Mesendoderm (in vitro differentiated cells): ENCODE measurements at regions not wholly inside any gene's neighbourhood (a gene's known extent, or its start where the extent isn't known, plus 50 kb on each side); places are given as distances from the start of the nearest gene placed in this dataset.

Source experiments
- DNase-seq: peaks from one replicate; pipeline ENCODE4 v3.0.0; 2013
- H2AK5ac ChIP-seq: 2 replicates; pipeline ENCODE4 v1.6.1; 2013; ENCODE audit warnings: low read length, inconsistent platforms
- H2BK120ac ChIP-seq: 2 replicates; pipeline ENCODE4 v1.6.1; 2013; ENCODE audit warnings: low read depth, mild to moderate bottlenecking, low read length, moderate library complexity, mixed read lengths
- H2BK15ac ChIP-seq: replicated peaks from 2 replicates; pipeline ENCODE4 v1.6.1; 2013; ENCODE audit warnings: low read depth, mild to moderate bottlenecking, moderate library complexity
- H2BK5ac ChIP-seq: 2 replicates; pipeline ENCODE4 v1.6.1; 2013; ENCODE audit warnings: low read length, inconsistent platforms
- H3K18ac ChIP-seq: 2 replicates; pipeline ENCODE4 v1.6.1; 2013; ENCODE audit warnings: mild to moderate bottlenecking, low read length, mixed read lengths
- H3K23ac ChIP-seq: one replicate; pipeline ENCODE4 v1.6.1; 2013; ENCODE audit warnings: low read length
- H3K27ac ChIP-seq: 2 replicates; pipeline ENCODE4 v1.5.1; 2013; ENCODE audit warnings: low read depth, mild to moderate bottlenecking, inconsistent platforms, low read length, moderate library complexity
- H3K27me3 ChIP-seq: 2 replicates; pipeline ENCODE4 v1.6.1; 2013; ENCODE audit warnings: low read length, control low read depth, mild to moderate bottlenecking, inconsistent platforms; ENCODE audit not compliant: insufficient read depth, poor library complexity
- H3K36me3 ChIP-seq: 2 replicates; pipeline ENCODE4 v1.6.1; 2013; ENCODE audit warnings: low read length, inconsistent platforms; ENCODE audit not compliant: control insufficient read depth, insufficient read depth
- H3K4ac ChIP-seq: one replicate; pipeline ENCODE4 v1.6.1; 2013; ENCODE audit warnings: low read depth, mild to moderate bottlenecking, low read length, moderate library complexity
- H3K4me1 ChIP-seq: 2 replicates; pipeline ENCODE4 v1.6.1; 2013; ENCODE audit warnings: low read depth, low read length, inconsistent platforms; ENCODE audit not compliant: control insufficient read depth
- H3K4me2 ChIP-seq: 2 replicates; pipeline ENCODE4 v1.6.1; 2013; ENCODE audit warnings: low read length
- H3K4me3 ChIP-seq: 2 replicates; pipeline ENCODE4 v1.5.1; 2013; ENCODE audit warnings: mild to moderate bottlenecking, low read length
- H3K56ac ChIP-seq: one replicate; pipeline ENCODE4 v1.6.1; 2013; ENCODE audit warnings: low read length
- H3K79me1 ChIP-seq: 2 replicates; pipeline ENCODE4 v1.6.1; 2013; ENCODE audit warnings: low read length, inconsistent platforms
- H3K79me2 ChIP-seq: 2 replicates; pipeline ENCODE4 v1.6.1; 2013; ENCODE audit warnings: mild to moderate bottlenecking, low read length; ENCODE audit not compliant: control insufficient read depth, insufficient read depth
- H3K9ac ChIP-seq: 2 replicates; pipeline ENCODE4 v1.6.1; 2013; ENCODE audit warnings: low read length, inconsistent platforms
- H4K5ac ChIP-seq: one replicate; pipeline ENCODE4 v1.6.1; 2013; ENCODE audit warnings: low read length
- H4K8ac ChIP-seq: one replicate; pipeline ENCODE4 v1.6.1; 2013; ENCODE audit warnings: low read depth, mild to moderate bottlenecking, control low read depth, low read length, moderate library complexity
- WGBS: extraction: QIAGEN DNeasy Blood & Tissue Kit; methylation state at CpG from one replicate; pipeline ENCODE4 v1.1.7; 2013; ENCODE audit warnings: low lambda C conversion rate, missing lambda C conversion rate; ENCODE audit not compliant: insufficient coverage; ENCODE audit errors: extremely low coverage; 5-methylcytosine and 5-hydroxymethylcytosine counted together

GRCh38 chr2:239498981-239499634, 98.3 kb upstream of the HDAC4 start:
- H3K18ac ChIP-seq = no peak overlapping the region
- H3K4me2 ChIP-seq = no peak overlapping the region
- no peaks in the 10 kb centered on the region for H3K79me1 ChIP-seq
- H3K4me3 ChIP-seq = no peak overlapping the region
- no peak overlapping the region for H3K27ac ChIP-seq
- no peak for DNase-seq
- no peak overlapping the region for H3K23ac ChIP-seq
- H3K36me3 ChIP-seq = no peaks in the 10 kb centered on the region
- H2AK5ac ChIP-seq = no peak overlapping the region
- H3K4me1 ChIP-seq = no peaks in the 10 kb centered on the region
- no peak overlapping the region for H4K8ac ChIP-seq
- H3K79me2 ChIP-seq = no peaks in the 10 kb centered on the region
- H2BK120ac ChIP-seq = no peak overlapping the region
- H3K27me3 ChIP-seq = no peaks in the 10 kb centered on the region
- WGBS = no CpG with 5 or more reads among the region's 21 CpGs
- no peak overlapping the region for H3K56ac ChIP-seq
- H2BK15ac ChIP-seq = no peak overlapping the region
- H3K9ac ChIP-seq = no peak overlapping the region
- H3K4ac ChIP-seq = no peak overlapping the region
- H2BK5ac ChIP-seq = no peak overlapping the region
- H4K5ac ChIP-seq = no peak overlapping the region

GRCh38 chr2:239498576-239498975, 97.8 kb upstream of the HDAC4 start:
- Histone ChIP-seq H3K4me1 (no peaks in the 10 kb centered on the region), H3K4ac (no peak overlapping the region), H3K4me2 (no peak overlapping the region), H4K5ac (no peak overlapping the region), H3K79me2 (no peaks in the 10 kb centered on the region), H3K23ac (no peak overlapping the region), H3K56ac (no peak overlapping the region), H2AK5ac (no peak overlapping the region), H3K9ac (no peak overlapping the region), H3K79me1 (no peaks in the 10 kb centered on the region), H2BK120ac (no peak overlapping the region), H3K4me3 (no peak overlapping the region), H4K8ac (no peak overlapping the region), H3K36me3 (no peaks in the 10 kb centered on the region), H3K18ac (no peak overlapping the region), H2BK15ac (no peak overlapping the region), H3K27ac (no peak overlapping the region), H2BK5ac (no peak overlapping the region), H3K27me3 (no peaks in the 10 kb centered on the region)
- DNase-seq = no peak
- WGBS = no CpG with 5 or more reads among the region's 16 CpGs

GRCh38 chr2:239496700-239497099, 95.9 kb upstream of the HDAC4 start:
- Histone ChIP-seq H2BK5ac (no peak overlapping the region), H3K27ac (no peak overlapping the region), H3K4me3 (no peak overlapping the region), H3K18ac (no peak overlapping the region), H3K56ac (no peak overlapping the region), H3K4me2 (no peak overlapping the region), H3K4me1 (no peaks in the 10 kb centered on the region), H4K5ac (no peak overlapping the region), H4K8ac (no peak overlapping the region), H3K36me3 (no peaks in the 10 kb centered on the region), H3K23ac (no peak overlapping the region), H3K27me3 (no peaks in the 10 kb centered on the region), H3K79me2 (no peaks in the 10 kb centered on the region), H3K79me1 (no peaks in the 10 kb centered on the region), H2BK15ac (no peak overlapping the region), H3K9ac (no peak overlapping the region), H3K4ac (no peak overlapping the region), H2BK120ac (no peak overlapping the region), H2AK5ac (no peak overlapping the region)
- peak; percentile 16 for DNase-seq
- WGBS = no CpG with 5 or more reads among the region's 2 CpGs

- Histone ChIP-seq H4K5ac (no peak overlapping the region), H3K4me1 (no peaks in the 10 kb centered on the region), H3K36me3 (no peaks in the 10 kb centered on the region), H2BK15ac (no peak overlapping the region), H3K9ac (no peak overlapping the region), H3K27me3 (no peaks in the 10 kb centered on the region), H3K27ac (no peak overlapping the region), H3K79me1 (no peaks in the 10 kb centered on the region), H2AK5ac (no peak overlapping the region), H3K23ac (no peak overlapping the region), H3K4me2 (no peak overlapping the region), H3K79me2 (no peaks in the 10 kb centered on the region), H3K4ac (no peak overlapping the region), H3K18ac (no peak overlapping the region), H2BK120ac (no peak overlapping the region), H3K56ac (no peak overlapping the region), H2BK5ac (no peak overlapping the region), H3K4me3 (no peak overlapping the region), H4K8ac (no peak overlapping the region)
- no CpG with 5 or more reads among the region's 8 CpGs for whole genome bisulfite sequencing
- DNase-seq = no peak
These were observed 95.0 kb upstream of the HDAC4 start for GRCh38 chr2:239495791-239496233.

GRCh38 chr2:239495175-239495574, 94.4 kb upstream of the HDAC4 start:
- Histone ChIP-seq H3K79me2 (no peaks in the 10 kb centered on the region), H3K56ac (no peak overlapping the region), H4K8ac (no peak overlapping the region), H3K27me3 (no peaks in the 10 kb centered on the region), H3K4me3 (no peak overlapping the region), H4K5ac (no peak overlapping the region), H2BK5ac (no peak overlapping the region), H3K4me2 (no peak overlapping the region), H3K4me1 (no peaks in the 10 kb centered on the region), H3K4ac (no peak overlapping the region), H2BK15ac (no peak overlapping the region), H2AK5ac (no peak overlapping the region), H3K36me3 (no peaks in the 10 kb centered on the region), H3K79me1 (no peaks in the 10 kb centered on the region), H3K27ac (no peak overlapping the region), H3K9ac (no peak overlapping the region), H3K23ac (no peak overlapping the region), H3K18ac (no peak overlapping the region), H2BK120ac (no peak overlapping the region)
- no peak for DNase-seq
- no CpG with 5 or more reads among the region's 4 CpGs for WGBS

DNA sequence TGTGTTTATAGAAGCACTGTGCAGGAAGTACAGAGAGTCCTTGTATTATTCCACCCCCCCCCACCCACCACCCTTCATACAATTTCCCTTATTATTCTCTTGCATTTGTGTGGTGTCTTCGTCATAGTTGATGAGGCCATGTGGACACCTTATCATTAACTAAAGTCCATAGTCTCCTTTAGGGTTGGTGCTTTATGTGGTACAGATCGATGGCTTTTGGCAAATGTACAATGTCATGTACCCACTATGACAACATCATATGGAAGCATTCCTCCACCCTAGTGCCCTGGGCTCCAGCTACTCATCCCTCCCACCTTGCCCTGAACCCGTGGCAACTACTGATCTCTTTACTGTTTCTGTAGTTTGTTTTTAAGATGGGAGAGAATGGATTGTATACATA, 93.8 kb upstream of the HDAC4 start:
- no peak overlapping the region for H3K27ac ChIP-seq

More for the DNA sequence above, 93.8 kb upstream of the HDAC4 start:
- Histone ChIP-seq H3K4me2 (no peak overlapping the region), H4K8ac (no peak overlapping the region), H2BK120ac (no peak overlapping the region), H3K56ac (no peak overlapping the region), H3K23ac (no peak overlapping the region), H3K18ac (no peak overlapping the region), H3K4me1 (no peaks in the 10 kb centered on the region), H3K79me1 (no peaks in the 10 kb centered on the region), H3K27me3 (no peaks in the 10 kb centered on the region), H3K4ac (no peak overlapping the region), H3K79me2 (no peaks in the 10 kb centered on the region), H2BK5ac (no peak overlapping the region), H2AK5ac (no peak overlapping the region), H3K4me3 (no peak overlapping the region), H3K36me3 (no peaks in the 10 kb centered on the region), H3K9ac (no peak overlapping the region), H2BK15ac (no peak overlapping the region), H4K5ac (no peak overlapping the region)
- DNase-seq = no peak
- WGBS = no CpG with 5 or more reads among the region's 3 CpGs
